CD4-positive, alpha-beta T cell treated with Interleukin-10 for 1 hour (primary cell): ENCODE measurements at regions not wholly inside any gene's neighbourhood (a gene's known extent, or its start where the extent isn't known, plus 50 kb on each side); places are given as distances from the start of the nearest gene placed in this dataset.
"Not testable (repeated sequence)": the region's sequence is repeated elsewhere in the genome, so short reads cannot be mapped to it uniquely, and the experiment has no call there.

Source experiments
- DNase-seq: peaks from one replicate; pipeline ENCODE4 v3.0.0-alpha.2; 2020

DNA sequence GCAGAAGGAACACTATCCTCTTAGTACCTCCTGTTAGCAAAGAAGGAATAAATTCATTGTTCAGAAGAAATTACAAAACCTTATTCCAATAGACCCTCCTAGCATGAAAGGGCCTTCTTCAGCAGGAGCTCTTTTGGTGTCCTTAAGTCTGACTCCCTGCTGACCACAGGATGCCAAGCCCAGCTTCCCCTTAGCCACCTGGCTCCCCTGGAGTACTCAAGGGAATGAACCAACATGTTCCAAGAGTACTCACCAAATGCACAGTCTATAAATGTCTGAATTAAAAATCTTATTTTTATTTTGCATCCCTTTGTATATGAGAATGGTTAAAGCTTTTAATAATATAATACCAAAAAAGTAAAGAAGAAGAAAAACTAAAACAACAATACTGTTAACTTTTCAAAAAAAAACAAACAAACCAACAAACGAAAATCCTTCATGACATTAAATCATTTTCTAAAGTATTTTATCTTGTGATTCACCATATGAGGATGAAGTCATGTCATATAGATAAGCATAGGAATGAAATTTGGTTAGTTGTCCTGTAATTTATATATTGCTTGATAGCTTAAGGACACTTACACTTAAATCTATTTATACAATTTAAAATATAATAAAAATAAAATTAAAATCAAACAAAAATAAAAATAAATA is 1355.1 kb downstream of the HACE1 start:
- no peak for DNase-seq

DNA sequence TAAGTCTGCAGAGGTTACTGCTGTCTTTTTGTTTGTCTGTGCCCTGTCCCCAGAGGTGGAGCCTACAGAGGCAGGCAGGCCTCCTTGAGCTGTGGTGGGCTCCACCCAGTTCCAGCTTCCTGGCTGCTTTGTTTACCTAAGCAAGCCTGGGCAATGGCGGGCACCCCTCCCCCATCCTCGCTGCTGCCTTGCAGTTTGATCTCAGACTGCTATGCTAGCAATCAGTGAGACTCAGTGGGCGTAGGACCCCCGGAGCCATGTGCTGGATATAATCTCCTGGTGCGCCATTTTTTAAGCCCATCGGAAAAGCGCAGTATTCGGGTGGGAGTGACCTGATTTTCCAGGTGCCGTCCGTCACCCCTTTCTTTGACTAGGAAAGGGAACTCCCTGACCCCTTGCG is 1363.1 kb downstream of the HACE1 start:
- not testable (repeated sequence) for DNase-seq

DNA sequence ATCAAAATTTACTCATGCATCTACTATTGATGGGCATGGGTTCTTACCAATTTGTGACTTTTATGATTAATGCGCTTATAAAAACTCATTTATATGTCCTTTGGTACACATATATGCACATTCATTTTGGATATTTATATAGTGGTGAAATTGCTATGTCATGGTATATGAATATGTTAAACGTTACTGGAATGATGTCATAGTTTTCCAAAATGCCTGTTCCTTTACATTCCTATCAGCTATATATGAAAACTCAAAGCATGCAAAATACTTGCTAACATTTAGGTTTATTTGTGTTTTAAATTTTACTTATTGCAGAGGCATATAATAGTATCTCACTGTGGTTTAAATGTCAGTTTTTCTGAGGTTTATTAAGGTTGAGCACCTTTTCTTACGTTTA is 1403.1 kb downstream of the HACE1 start:
- no peak for DNase-seq

DNA sequence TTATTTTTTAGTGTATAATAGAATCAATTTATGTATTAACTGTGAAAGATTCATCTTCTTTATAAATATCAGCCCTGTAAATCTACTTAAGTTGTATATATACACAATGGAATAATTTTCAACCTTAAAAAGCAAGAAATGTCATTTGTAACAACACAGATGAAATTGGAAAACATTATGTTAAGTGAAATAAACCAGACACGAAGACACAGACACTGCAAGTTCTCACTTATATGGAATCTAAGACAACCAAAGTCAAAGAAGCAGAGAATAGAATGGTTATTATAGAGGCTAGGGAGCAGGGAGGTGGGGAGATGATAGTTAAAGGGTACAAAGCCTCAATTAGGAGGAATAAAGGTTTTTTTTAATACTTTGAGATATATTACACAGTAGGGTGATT is 1404.4 kb downstream of the HACE1 start:
- no peak for DNase-seq

DNA sequence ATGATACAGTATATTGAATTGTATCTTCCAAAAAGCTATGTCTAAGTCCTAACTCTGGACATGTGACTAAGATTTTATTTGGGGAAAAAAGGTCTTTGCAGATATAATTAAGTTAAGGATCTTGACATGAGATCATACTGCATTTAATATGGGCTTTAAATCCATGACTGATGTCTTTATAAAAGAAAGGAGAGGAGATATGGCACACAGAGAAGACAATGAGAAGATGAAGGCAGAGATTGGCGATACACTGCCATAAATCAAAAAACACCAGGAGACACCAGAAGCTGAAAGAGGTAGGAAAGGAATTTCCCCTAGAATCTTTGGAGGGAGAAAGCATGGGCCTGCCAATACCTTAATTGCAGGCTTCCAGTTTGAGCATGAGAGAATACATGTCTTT is 1450.2 kb downstream of the HACE1 start:
- DNase-seq: no peak

DNA sequence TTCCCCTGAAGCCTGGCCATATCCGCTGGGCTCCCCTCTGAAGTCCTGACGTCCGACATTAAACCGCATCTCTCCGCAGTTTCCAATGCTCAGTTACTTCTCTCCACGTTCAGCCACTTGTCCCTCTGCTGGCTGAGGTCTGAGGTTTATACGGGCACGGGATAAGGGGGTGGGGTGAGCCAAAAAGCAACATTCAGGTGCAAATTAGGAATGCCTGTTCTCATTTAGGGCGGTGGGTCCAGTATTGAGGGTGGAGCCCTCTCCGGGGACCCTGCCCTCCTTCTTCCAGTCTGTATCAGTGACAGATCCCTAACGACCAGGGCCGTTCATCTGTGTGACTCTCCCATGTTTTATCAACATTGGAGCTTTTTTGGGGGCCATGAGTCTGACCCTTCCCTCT is 1454.4 kb downstream of the HACE1 start:
- no peak for DNase-seq

DNA sequence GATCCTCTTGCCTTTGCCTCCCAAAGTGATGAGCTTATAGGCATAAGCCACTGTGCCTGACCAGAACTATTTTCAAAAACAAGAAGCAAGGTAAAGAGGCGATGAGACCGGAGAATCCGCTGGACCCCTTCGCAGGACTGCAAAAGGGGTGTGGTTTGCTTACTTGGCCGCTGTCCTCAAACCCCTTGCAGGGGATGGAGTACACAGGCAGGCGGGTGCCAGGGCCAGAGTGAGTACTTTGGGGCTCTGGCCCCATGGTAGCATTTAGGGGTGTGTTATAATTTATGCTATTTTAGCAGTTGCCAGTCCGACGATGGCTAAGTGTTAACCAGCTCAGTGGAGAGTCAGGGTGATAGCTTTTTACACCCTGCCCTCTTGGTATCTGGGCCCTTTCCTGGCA is 1454.9 kb downstream of the HACE1 start:
- no peak for DNase-seq

DNA sequence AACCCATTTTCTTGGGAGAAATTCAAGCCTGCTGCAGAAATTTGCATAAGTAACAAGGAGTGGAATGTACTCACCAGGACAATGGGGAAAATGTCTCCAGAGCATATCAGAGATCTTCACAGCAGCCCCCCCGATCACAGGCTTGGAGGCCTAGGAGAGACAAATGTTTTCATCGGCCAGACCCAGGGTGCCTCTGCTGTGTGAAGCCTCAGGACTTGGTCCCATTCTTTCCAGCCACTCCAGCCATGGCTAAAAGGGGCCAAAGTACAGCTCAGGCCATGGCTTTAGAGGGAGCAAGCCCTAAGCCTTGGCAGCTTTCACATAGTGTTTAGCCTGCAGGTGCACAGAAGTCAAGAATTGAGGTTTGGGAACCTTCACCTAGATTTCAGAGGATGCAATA is 1463.0 kb downstream of the HACE1 start:
- DNase-seq: no peak

DNA sequence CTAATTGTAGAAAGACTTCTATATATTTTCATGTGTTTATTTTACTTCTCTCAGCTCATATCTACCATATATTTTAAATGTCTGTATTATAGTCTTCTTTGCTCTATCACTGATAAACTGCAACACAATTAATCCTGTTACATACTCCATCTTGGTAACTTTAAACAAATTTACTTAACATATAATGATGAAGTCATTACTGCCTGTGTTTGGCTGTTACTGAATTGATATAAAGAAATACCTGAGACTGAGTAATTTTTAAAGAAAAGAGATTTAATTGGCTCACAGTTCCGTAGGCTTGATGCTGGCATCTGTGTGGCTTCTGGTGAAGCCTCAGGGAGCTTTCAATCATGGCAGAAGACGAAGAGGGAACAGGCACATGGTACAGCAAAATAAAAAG is 1480.4 kb downstream of the HACE1 start:
- no peak for DNase-seq

DNA sequence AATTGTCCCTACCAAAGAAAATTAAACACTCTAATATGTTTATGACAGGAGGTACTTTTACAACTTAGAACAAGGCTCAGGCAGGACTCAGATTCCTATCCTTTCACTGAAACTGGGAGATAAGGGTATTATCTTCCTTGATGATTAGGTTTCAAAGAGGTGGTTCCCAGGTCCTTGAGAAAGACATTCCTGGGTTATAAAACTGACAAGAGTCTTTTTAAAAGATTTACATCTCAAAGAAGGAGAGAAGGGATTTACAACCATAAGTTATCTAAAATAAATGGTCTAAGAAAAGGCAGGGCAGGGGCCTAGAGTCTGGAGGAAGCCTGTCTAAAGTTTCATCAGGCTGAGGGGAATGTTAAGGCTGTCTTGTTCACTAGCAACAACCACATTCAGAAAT is 1492.5 kb downstream of the HACE1 start:
- DNase-seq: no peak

DNA sequence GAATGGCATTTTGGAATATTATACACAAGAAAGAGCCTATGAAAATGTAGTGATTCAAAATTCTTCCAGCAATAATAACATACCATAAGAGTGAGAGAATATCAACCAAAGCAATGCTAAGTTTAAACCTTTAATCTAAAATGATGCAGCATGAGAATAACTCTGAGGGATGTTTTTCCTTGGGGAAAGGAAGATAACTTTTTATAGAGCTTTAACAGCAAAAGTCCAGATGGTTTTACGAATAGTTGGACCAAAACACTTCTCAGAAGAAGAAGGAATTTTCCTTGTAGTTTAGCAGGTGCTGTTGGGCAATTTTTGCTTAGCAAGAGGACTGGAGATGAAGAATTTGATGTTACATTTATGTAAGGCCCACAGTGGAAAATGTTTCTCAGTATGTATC is 1503.2 kb downstream of the HACE1 start:
- no peak for DNase-seq

DNA sequence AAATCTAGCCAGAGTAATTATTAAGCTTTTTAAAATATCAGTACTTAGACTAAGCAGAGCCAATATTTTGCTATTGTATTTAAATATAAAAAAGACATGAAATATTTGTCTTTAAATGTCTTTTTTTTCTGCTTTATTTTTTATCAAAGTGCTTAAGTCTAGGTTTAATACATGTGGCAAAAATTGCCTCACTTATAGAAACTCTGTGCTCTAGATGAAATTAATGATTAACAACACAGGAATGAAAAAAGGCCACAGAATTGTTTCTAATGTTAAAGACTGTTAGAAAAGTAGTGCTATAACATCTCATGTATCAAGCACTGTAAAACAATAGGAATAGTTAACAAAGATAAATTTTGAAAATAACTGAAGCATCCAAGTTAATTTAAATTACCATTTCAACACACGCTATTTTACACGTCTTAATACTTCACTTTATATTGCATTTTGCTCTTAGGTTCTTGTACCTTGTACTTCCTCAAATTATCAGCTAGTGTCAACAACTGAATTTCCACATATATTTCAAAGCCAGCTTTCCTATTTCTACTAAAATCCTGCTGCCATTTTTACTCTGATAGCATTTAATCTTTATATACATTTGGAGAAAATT is 1515.1 kb downstream of the HACE1 start:
- no peak for DNase-seq

DNA sequence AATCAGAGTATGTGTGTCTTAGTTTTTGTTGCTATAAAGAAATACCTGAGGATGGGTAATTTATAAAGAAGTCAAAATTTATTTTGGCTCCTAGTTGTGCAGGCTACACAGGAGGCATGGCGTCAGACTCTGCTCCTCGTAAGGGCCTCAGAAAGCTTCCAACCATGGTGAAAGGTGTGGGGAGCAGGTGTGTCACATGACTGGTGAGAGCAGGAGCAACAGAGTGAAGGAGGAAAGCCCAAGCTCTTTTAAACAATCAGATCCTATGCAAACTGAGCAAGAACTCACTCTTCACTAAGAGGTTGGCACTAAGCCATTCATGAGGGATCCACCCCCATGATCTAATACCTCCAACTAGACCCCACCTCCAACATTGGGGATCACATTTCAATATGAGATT is 1524.3 kb downstream of the HACE1 start:
- DNase-seq: no peak

DNA sequence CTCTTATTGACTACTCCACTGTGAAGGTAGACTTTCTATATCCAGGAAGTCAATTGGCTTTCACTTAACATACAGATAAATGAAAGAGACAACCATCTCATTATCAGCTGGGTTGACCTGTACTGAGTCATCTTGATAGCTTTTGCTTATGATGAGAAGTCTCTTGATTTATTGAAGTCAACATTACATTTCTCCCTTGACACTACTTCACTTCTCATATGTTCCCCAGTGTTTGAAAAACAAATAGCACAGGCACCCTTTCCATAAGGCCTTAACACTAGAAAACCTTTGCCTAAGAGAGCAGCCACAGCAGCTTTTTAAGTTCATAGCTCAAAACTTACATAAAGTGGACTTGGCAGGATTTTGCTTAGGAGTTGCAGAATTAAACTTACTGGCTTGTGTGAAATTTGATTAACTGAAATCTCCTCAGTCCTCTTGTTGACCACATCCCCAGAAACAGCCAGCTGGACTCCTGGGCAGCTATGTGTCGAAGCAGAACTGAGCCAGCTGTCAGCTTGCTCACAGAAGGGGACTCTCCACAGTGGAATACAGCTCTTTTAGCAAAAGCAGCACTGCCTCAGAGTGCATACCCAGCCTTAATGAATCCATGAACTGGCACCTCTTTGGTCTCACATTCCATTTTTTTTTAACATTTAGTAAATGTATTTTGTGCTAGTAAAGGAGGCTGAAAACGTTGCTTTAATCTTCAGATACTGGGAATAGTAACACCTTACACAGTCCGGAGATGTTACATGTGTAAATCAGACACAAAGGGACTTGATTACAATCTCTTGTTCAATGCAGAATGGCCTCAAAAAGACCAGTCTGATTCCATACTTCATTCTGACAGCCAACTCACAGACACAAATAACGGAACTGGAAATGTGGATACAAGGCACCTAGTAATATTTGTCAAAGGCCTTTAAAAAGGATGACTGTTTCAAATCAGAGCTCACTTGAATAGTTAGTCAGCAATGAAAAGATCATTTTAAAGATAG is 1532.7 kb downstream of the HACE1 start:
- DNase-seq: no peak

DNA sequence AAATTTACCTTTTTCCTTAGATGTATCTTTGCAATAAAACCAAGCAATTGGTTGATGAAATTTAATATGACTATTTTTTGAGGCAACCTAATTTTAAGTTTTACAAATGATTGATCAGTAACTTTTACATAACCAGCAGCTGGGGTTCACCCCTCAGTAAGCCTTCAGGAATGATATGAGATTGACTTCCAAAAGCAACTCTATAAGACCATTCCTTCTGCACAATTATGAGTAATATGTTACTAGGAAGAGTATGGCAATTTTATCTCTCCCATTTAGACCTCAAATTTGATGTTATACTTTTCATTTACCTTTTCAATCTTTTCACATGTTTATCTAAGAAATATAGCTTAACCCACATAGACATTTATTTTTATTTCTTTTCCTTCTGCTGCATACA is 1546.3 kb downstream of the HACE1 start:
- no peak for DNase-seq

DNA sequence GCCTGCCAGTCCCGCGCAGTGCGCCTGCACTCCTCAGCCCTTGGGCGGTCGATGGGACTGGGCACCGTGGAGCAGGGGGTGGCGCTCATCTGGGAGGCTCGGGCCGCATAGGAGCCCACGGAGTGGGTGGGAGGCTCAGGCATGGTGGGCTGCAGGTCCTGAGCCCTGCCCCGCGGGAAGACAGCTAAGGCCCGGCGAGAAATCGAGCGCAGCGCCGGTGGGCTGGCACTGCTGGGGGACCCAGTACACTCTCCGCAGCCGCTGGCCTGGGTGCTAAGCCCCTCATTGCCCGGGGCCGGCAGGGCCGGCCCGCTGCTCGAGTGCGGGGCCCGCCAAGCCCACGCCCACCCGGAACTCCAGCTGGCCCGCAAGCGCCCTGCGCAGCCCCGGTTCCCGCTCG is 1565.3 kb downstream of the HACE1 start:
- not testable (repeated sequence) for DNase-seq

DNA sequence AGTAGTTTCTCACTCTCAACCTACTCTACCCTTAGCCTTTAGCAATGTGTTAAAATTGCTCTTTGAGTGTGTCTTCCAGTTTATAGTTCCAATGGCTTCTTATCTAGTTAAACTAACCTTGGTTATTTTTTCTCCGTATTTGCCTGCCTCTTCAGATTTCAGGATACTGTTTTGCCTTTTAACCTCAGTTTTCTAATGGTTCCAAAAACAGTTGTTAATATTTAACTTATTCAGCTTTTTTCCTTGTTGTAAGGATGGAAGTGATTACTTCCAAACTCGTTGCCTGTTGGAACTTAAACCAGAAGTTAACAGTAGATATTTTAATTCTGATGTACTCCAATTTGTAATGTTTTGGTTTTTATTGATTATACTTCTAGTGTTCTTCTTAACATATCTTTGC is 1574.9 kb downstream of the HACE1 start:
- no peak for DNase-seq

DNA sequence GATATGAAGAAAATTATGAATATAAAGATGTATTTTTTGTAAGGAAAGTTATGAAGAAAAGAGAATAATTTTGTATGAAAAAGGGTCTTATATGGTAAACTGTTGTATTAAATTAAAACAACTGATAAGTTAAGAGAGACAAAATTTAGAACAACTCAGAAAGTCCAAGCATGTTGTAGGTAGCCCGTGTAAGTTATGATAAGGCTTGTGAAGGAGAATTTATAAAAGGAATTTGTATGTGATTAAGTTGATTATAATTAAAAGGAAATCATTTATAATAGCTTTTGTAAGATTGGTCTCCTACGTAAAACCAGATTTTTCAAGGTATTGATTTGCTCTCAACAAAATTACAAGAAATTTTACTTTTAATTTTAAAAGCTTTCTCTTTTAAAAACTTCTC is 1579.3 kb downstream of the HACE1 start:
- DNase-seq: no peak

DNA sequence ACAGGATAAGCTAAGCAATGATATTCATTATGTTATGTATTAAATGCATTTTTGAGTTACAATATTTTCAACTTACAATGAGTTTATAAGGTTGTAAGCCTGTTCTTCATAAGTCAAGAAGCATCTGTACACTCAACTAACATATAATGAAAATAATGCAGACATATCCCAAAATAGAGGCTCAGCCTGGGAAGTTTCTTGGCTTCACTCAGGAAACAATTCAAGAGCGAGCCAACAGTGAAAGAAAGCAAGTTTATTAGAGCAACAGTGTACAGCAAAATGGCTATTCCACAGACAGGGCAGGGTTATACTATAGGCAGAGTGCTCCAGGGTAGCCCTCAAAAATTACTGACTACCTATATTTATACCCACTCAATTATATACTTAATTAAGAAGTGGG is 1581.8 kb downstream of the HACE1 start:
- no peak for DNase-seq

DNA sequence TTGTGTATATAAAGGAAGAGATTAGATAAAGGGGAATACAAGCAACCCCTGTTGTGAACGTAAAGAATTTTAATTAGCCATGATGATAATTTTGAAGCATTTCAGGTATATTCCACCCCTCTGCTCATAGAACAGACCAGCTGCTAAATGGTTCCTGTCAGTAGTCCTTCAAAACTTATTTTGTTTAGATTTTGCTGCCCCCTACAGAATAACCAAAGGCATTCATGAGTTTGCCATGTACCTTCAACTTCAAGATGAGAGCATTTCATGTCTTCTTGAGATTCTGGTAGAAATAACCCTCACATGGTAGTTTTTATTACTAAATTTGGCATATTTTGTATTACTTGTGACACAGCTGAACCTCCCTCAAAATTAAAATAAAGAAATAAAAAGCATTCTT is 1586.7 kb downstream of the HACE1 start:
- no peak for DNase-seq

DNA sequence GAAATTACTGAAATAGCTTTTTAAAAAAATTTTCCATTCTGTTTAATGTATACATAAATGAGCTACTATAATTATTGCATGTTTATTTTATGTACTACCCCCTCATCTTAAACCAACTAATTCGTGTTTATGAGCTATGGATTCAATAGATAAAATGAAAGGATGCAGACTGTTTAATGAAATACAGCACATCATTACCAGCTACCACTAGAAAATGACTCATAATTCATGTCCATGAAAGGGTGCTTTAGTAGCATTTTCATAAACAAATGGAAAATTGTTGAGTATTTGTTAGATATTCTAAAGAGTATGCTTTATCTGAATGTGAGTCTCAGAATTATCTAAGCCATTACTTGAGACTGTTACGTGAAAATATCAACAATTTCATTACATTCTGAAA is 1590.1 kb downstream of the HACE1 start:
- DNase-seq: no peak

DNA sequence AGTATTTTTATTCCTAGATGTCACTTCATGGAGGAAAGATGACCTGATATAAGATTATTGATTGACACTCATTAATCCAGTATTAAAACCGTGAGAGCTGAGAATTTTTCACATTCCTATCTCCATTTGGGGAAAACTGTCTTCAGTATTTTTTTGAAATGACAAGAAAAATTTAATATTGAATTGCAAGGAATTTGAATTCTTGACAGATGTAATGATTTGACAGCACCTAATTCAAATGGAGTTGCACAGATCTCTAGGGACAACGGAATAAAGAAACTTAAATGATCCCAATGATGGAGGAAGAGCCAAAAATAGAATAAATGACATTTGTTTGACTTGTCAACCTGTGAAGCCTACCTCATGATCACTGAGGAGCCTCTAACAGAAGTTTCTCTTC is 1591.4 kb downstream of the HACE1 start:
- no peak for DNase-seq

DNA sequence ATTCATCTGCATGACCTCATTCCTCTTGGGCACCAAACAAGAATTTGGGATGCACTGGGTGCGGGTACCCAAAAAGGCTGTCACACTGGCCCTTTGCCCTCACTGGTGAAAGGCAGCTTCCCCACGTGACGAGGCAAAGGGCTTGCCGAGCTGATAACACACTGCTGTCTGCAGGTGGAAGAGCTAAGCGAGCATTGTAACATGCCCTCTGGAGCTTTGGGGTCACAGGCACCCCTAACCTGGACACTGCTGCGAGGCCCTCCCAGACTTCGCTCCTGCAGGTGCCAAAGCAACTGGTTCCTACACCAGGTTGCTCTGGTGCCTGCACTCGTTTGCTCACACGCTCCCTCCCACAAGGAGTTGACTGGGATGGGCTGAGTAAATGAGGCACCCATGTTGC is 1595.7 kb downstream of the HACE1 start:
- no peak for DNase-seq

DNA sequence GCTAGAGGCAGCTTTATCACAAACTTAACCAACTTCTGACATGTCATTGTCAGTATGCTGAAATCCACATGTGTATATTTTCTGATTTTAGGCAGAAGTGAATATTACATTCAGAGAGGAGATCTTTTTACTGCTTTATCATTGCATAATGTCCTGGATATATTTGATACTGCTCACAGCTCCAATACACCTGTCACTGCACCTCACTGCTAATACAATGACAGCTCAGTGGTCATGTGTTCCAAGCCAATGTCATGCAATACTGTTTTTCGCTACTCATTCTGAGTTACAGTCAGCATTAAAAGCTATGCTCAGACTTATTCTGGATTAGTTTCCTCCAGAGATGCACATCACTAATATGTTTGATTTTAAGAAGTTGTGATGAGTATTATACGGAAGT is 1604.6 kb downstream of the HACE1 start:
- DNase-seq: no peak
